ENCODE measurements at regions not wholly inside any gene's neighbourhood (a gene's known extent, or its start where the extent isn't known, plus 50 kb on each side); places are given as distances from the start of the nearest gene placed in this dataset.

DNA sequence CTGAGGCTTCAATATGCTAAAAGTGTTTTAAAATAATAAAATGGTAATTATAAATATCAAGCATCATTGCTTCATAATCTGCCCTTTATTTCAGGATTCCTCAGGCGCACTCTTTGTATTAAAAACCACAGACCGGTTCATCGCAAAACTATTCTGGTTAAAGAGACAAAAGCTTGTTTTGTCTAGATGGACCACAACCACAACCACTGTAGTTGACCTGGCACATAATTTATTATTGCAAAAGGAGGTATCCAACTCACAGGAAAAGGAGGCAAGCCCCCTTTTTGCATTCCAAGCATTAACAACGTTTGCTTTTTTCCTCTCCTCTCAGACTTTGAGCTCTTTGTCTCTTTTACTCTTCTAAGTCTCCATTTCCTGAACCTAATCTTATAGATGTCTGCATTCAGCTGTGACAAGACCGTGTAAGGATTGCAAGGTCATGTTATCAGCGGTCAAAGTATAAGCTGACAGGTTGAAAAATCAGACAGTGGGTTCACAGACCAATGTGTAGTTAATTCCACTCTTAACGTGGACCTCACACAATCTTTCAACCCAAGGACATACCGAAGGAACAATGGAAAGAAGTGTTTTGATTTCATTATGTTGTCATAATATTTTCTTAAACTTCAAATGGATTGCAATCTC is 1057.6 kb downstream of the GALC start:
- no peak for TF ChIP-seq EZH2phosphoT487 (IDR thresholded peaks at IDR 0.05; ENCODE audit: low read length)
- no peak for TF ChIP-seq EZH2 (optimal IDR thresholded peaks at IDR 0.05; ENCODE audit: low read depth, low read length)
- TF ChIP-seq CTCF (IDR thresholded peaks at IDR 0.05; ENCODE audit: low read length), result no peak
- Histone ChIP-seq H3K4me1 (ENCODE audit: low read length) (no peaks in the 10 kb centered on the region), H3K9me3 (replicated peaks; ENCODE audit: insufficient read depth, low read length) (no peaks in the 10 kb centered on the region), H3K9me2 (replicated peaks; ENCODE audit: insufficient read depth, low read length) (no peaks in the 10 kb centered on the region), H3K27me3 (replicated peaks; ENCODE audit: insufficient read depth, low read length) (no peaks in the 10 kb centered on the region), H3F3A (ENCODE audit: insufficient read depth, low read length) (no peaks in the 10 kb centered on the region), H3K4me2 (ENCODE audit: low read depth, low read length) (no peak overlapping the region), H3K79me2 (ENCODE audit: low read length) (no peaks in the 10 kb centered on the region), H3K36me3 (replicated peaks; ENCODE audit: insufficient read depth, low read length) (no peaks in the 10 kb centered on the region), H3K9ac (ENCODE audit: low read length) (no peak overlapping the region), H3K4me3 (ENCODE audit: low read length) (no peak overlapping the region), H3K27ac (ENCODE audit: low read length) (no peak overlapping the region), H2AFZ (ENCODE audit: low read length) (no peak overlapping the region), H4K20me1 (ENCODE audit: insufficient read depth, low read length) (no peaks in the 10 kb centered on the region)
- DNase-seq, result no peak

GRCh38 chr14:86933958-86934595 is 1058.9 kb downstream of the GALC start:
- Histone ChIP-seq H2AFZ (ENCODE audit: low read length) (no peak overlapping the region), H3K9me3 (replicated peaks; ENCODE audit: insufficient read depth, low read length) (no peaks in the 10 kb centered on the region), H3K4me2 (ENCODE audit: low read depth, low read length) (no peak overlapping the region), H3K27me3 (replicated peaks; ENCODE audit: insufficient read depth, low read length) (no peaks in the 10 kb centered on the region), H4K20me1 (ENCODE audit: insufficient read depth, low read length) (no peaks in the 10 kb centered on the region), H3K79me2 (ENCODE audit: low read length) (no peaks in the 10 kb centered on the region), H3K4me1 (ENCODE audit: low read length) (no peaks in the 10 kb centered on the region), H3K9me2 (replicated peaks; ENCODE audit: insufficient read depth, low read length) (no peaks in the 10 kb centered on the region), H3F3A (ENCODE audit: insufficient read depth, low read length) (no peaks in the 10 kb centered on the region), H3K9ac (ENCODE audit: low read length) (no peak overlapping the region), H3K36me3 (replicated peaks; ENCODE audit: insufficient read depth, low read length) (no peaks in the 10 kb centered on the region), H3K27ac (ENCODE audit: low read length) (no peak overlapping the region), H3K4me3 (ENCODE audit: low read length) (no peak overlapping the region)
- DNase-seq, result no peak
- TF ChIP-seq CTCF (IDR thresholded peaks at IDR 0.05; ENCODE audit: low read length), result no peak
- no peak for TF ChIP-seq EZH2phosphoT487 (IDR thresholded peaks at IDR 0.05; ENCODE audit: low read length)
- TF ChIP-seq EZH2 (optimal IDR thresholded peaks at IDR 0.05; ENCODE audit: low read depth, low read length), result no peak

DNA sequence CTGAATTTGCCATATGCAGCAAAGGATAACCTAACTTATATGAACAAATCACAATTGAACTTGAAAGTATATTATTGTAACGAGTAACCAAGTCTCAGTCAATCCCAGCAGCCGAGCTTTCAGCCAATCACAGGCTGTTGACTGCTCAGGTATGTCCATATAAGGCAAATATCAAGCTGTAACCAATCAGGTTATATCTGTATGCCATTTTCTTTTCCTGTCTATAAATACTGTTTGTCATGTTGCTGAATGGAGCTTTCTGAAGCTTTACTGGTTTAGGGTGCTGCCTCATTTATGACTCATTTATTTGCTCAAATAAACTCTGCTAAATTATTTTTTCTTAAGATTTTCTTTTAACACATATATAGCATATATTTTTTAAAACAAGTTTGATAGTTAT is 1059.5 kb downstream of the GALC start:
- H3K4me1 ChIP-seq (ENCODE audit: low read length), result no peaks in the 10 kb centered on the region
- H3K27ac ChIP-seq (ENCODE audit: low read length), result no peak overlapping the region
- no peak for DNase-seq
- no peak overlapping the region for H3K4me3 ChIP-seq (ENCODE audit: low read length)
- no peak overlapping the region for H3K9ac ChIP-seq (ENCODE audit: low read length)
- H3K27me3 ChIP-seq (replicated peaks; ENCODE audit: insufficient read depth, low read length), result no peaks in the 10 kb centered on the region
- H3F3A ChIP-seq (ENCODE audit: insufficient read depth, low read length), result no peaks in the 10 kb centered on the region
- H3K9me2 ChIP-seq (replicated peaks; ENCODE audit: insufficient read depth, low read length), result no peaks in the 10 kb centered on the region
- no peak overlapping the region for H2AFZ ChIP-seq (ENCODE audit: low read length)
- no peaks in the 10 kb centered on the region for H3K9me3 ChIP-seq (replicated peaks; ENCODE audit: insufficient read depth, low read length)
- no peaks in the 10 kb centered on the region for H3K79me2 ChIP-seq (ENCODE audit: low read length)
- no peak for TF ChIP-seq EZH2 (optimal IDR thresholded peaks at IDR 0.05; ENCODE audit: low read depth, low read length)
- no peak for TF ChIP-seq EZH2phosphoT487 (IDR thresholded peaks at IDR 0.05; ENCODE audit: low read length)
- TF ChIP-seq CTCF (IDR thresholded peaks at IDR 0.05; ENCODE audit: low read length), result no peak
- H3K36me3 ChIP-seq (replicated peaks; ENCODE audit: insufficient read depth, low read length), result no peaks in the 10 kb centered on the region
- no peaks in the 10 kb centered on the region for H4K20me1 ChIP-seq (ENCODE audit: insufficient read depth, low read length)
- no peak overlapping the region for H3K4me2 ChIP-seq (ENCODE audit: low read depth, low read length)
